A549 (cell line): ENCODE measurements at regions not wholly inside any gene's neighbourhood (a gene's known extent, or its start where the extent isn't known, plus 50 kb on each side); places are given as distances from the start of the nearest gene placed in this dataset.

Source experiments
- ATAC-seq, 2 experiments: fragments of 200-7000 bp in 1 of 2; fragments of >200 bp in 1 of 2; cut with Nextera tagmentation in 1 of 2; cut with Tn5 transposase in 1 of 2; 3 replicates each; pipeline versions ENCODE4 v1.8.0 to v1.9.1; 2018 to 2020; ENCODE audit warnings: mild to moderate bottlenecking in 1 of 2, moderate library complexity in 1 of 2
- CTCF ChIA-PET: fragments of 300-600 bp; sonication (Branson Sonifier 250); formaldehyde crosslinking; extraction: SDS; loops from one replicate; lab custom pipeline; 2021; ENCODE audit warnings: antibody characterized with exemption, inconsistent platforms; lab: Yijun Ruan, JAX
- POLR2A ChIA-PET: fragments of 350-600 bp; formaldehyde crosslinking; extraction: SDS; loops from one replicate; lab custom pipeline; 2021; ENCODE audit warnings: antibody characterized with exemption, inconsistent platforms; lab: Yijun Ruan, JAX
- DNase-seq, 2 experiments: peaks; one replicate each; pipeline versions ENCODE4 v3.0.0 to v3.0.0-alpha.2; 2011 to 2016; ENCODE audit warnings: low read depth in 1 of 2, low spot score in 1 of 2
- FAIRE-seq: peaks from 2 replicates; lab custom pipeline; 2011; peaks lifted over from hg19 to GRCh38; lab: Jason Lieb, UNC
- H3K27ac ChIP-seq, 2 experiments: fragments of >200 bp; sonication (Bioruptor Twin); formaldehyde crosslinking; 3 replicates each; pipeline ENCODE4 v1.5.1; 2016 to 2017
- H3K4me1 ChIP-seq: fragments of >200 bp; sonication (Bioruptor Twin); formaldehyde crosslinking; 3 replicates; pipeline ENCODE4 v1.6.1; 2016
- H3K4me2 ChIP-seq: fragments of >200 bp; sonication (Bioruptor Twin); formaldehyde crosslinking; 3 replicates; pipeline ENCODE4 v1.6.1; 2016
- H3K4me3 ChIP-seq: fragments of >200 bp; sonication (Bioruptor Twin); formaldehyde crosslinking; 3 replicates; pipeline ENCODE4 v1.5.1; 2016
- H3K9me3 ChIP-seq: fragments of >200 bp; sonication (Bioruptor Twin); formaldehyde crosslinking; 3 replicates; pipeline ENCODE4 v1.6.1; 2016
- BHLHE40 ChIP-seq: IDR thresholded peaks from 2 replicates; pipeline ENCODE4 v1.6.1; 2012; ENCODE audit warnings: low read depth, low read length, inconsistent platforms
- EHF ChIP-seq: fragments of 250-450 bp; sonication (Bioruptor Pico); IDR thresholded peaks from 2 replicates; pipeline ENCODE4 v1.5.0; 2020; ENCODE audit warnings: mild to moderate bottlenecking
- EHMT2 ChIP-seq: fragments of 200-600 bp; sonication (generic); IDR thresholded peaks from 2 replicates; pipeline ENCODE4 v1.6.1; 2016; ENCODE audit warnings: antibody characterized with exemption, low read depth, mild to moderate bottlenecking, moderate library complexity
- ESRRA ChIP-seq: fragments of 150-350 bp; IDR thresholded peaks from 2 replicates; pipeline ENCODE4 v1.6.1; 2014; ENCODE audit warnings: mild to moderate bottlenecking, low read length, borderline replicate concordance
- HEYL ChIP-seq: fragments of 250-450 bp; sonication (Bioruptor Pico); IDR thresholded peaks from 2 replicates; pipeline ENCODE4 v1.8.0; 2021; ENCODE audit warnings: mild to moderate bottlenecking, moderate library complexity
- JUNB ChIP-seq: fragments of >200 bp; sonication (Bioruptor Twin); formaldehyde crosslinking; IDR thresholded peaks from 2 replicates; pipeline ENCODE4 v1.6.1; 2016
- MAFK ChIP-seq: fragments of 450-650 bp; IDR thresholded peaks from 2 replicates; pipeline ENCODE4 v1.6.1; 2014; ENCODE audit not compliant: partially characterized antibody
- NFE2L2 ChIP-seq: fragments of 150-350 bp; conservative IDR thresholded peaks from 2 replicates; pipeline ENCODE4 v1.6.1; 2014; ENCODE audit warnings: low read length
- NPAS2 ChIP-seq: fragments of 250-450 bp; sonication (Bioruptor Pico); IDR thresholded peaks from 2 replicates; pipeline ENCODE4 v1.8.0; 2022; ENCODE audit warnings: mild to moderate bottlenecking, moderate library complexity, borderline replicate concordance
- PHF8 ChIP-seq: fragments of 200-600 bp; sonication (generic); IDR thresholded peaks from 2 replicates; pipeline ENCODE4 v1.6.1; 2016; ENCODE audit warnings: low read depth, mild to moderate bottlenecking, antibody characterized with exemption, moderate library complexity, borderline replicate concordance
- POLR2A ChIP-seq: IDR thresholded peaks from 2 replicates; pipeline ENCODE4 v1.6.1; 2012; ENCODE audit warnings: mild to moderate bottlenecking, low read length
- POLR2AphosphoS2 ChIP-seq: conservative IDR thresholded peaks from 2 replicates; pipeline ENCODE4 v1.6.1; 2012; ENCODE audit warnings: low read length, improper control_type of control experiment, inconsistent platforms
- RAD21 ChIP-seq, 2 experiments: fragments of >200 bp in 1 of 2; sonication (Bioruptor Twin) in 1 of 2; formaldehyde crosslinking in 1 of 2; IDR thresholded peaks in 1 of 2; conservative IDR thresholded peaks in 1 of 2; 2 replicates in 1 of 2; 3 replicates in 1 of 2; pipeline ENCODE4 v1.6.1; 2012 to 2018; ENCODE audit warnings: inconsistent platforms in 1 of 2
- RARB ChIP-seq: fragments of 250-450 bp; sonication (Bioruptor Pico); IDR thresholded peaks from 2 replicates; pipeline ENCODE4 v1.8.0; 2021; ENCODE audit warnings: mild to moderate bottlenecking, moderate library complexity
- SMC3 ChIP-seq: fragments of >200 bp; sonication (Bioruptor Twin); formaldehyde crosslinking; IDR thresholded peaks from 3 replicates; pipeline ENCODE4 v1.6.1; 2018; ENCODE audit warnings: inconsistent platforms
- ZC3H11A ChIP-seq: fragments of 450-650 bp; IDR thresholded peaks from 2 replicates; pipeline ENCODE4 v1.6.1; 2014; ENCODE audit warnings: antibody characterized with exemption, mild to moderate bottlenecking
- ZNF302 ChIP-seq: fragments of 250-450 bp; sonication (Bioruptor Pico); IDR thresholded peaks from 2 replicates; pipeline ENCODE4 v1.9.0; 2021; ENCODE audit warnings: inconsistent platforms, mild to moderate bottlenecking, moderate library complexity
- ZSCAN20 ChIP-seq: fragments of 250-450 bp; sonication (Bioruptor Pico); IDR thresholded peaks from 2 replicates; pipeline ENCODE4 v1.8.0; 2022; ENCODE audit warnings: mild to moderate bottlenecking, moderate library complexity
- WGBS: methylation state at CpG from one replicate; pipeline ENCODE4 v1.1.6; 2017; ENCODE audit errors: missing lambda C conversion rate; 5-methylcytosine and 5-hydroxymethylcytosine counted together
- TF ChIP-seq, protein P1 (sequence below): IDR thresholded peaks from 2 replicates; pipeline ENCODE4 v1.6.1; 2012
- TF ChIP-seq, protein P2 (sequence below): fragments of >200 bp; sonication (Bioruptor Twin); formaldehyde crosslinking; IDR thresholded peaks from 3 replicates; pipeline ENCODE4 v1.5.1; 2016
- TF ChIP-seq, protein P3 (sequence below): IDR thresholded peaks from 2 replicates; pipeline ENCODE4 v1.6.1; 2012; ENCODE audit warnings: low read depth, borderline replicate concordance
- TF ChIP-seq, protein P4 (sequence below): fragments of 250-450 bp; sonication (Bioruptor Pico); IDR thresholded peaks from 2 replicates; pipeline ENCODE4 v1.5.0; 2021; ENCODE audit warnings: mild to moderate bottlenecking, moderate library complexity, borderline replicate concordance
- TF ChIP-seq, protein P5 (sequence below): fragments of 150-350 bp; IDR thresholded peaks from 2 replicates; pipeline ENCODE4 v1.6.1; 2014; ENCODE audit warnings: low read depth, mild to moderate bottlenecking, low read length
- TF ChIP-seq, protein P6 (sequence below): fragments of 200-600 bp; sonication (generic); IDR thresholded peaks from 2 replicates; pipeline ENCODE4 v1.6.1; 2016; ENCODE audit warnings: antibody characterized with exemption, mild to moderate bottlenecking, moderate library complexity

DNA sequence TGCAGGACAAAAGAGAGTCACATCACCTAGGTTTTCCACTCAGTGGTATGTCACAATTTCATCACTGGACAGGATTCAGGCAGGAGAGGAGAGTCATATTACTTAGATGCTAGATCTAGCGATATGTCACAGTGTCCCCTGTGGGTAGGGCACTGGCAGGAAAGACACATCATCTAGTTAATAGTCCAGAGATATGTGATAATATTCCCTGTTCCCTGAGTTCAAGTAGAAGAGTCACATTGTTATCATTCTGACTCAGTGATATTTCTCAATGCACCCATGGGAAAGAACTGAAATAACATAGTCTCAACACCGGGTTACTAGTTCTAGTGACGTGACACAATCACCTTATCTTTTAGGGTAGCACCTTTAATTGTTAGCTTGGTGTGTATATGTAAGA, 944.0 kb upstream of the TSPY4 start (continued):
- TF ChIP-seq, protein P1, sequence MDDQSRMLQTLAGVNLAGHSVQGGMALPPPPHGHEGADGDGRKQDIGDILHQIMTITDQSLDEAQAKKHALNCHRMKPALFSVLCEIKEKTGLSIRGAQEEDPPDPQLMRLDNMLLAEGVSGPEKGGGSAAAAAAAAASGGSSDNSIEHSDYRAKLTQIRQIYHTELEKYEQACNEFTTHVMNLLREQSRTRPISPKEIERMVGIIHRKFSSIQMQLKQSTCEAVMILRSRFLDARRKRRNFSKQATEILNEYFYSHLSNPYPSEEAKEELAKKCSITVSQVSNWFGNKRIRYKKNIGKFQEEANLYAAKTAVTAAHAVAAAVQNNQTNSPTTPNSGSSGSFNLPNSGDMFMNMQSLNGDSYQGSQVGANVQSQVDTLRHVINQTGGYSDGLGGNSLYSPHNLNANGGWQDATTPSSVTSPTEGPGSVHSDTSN = no peak
- no peak for TF ChIP-seq ZSCAN20 (CRISPR knock-in tag)

DNA sequence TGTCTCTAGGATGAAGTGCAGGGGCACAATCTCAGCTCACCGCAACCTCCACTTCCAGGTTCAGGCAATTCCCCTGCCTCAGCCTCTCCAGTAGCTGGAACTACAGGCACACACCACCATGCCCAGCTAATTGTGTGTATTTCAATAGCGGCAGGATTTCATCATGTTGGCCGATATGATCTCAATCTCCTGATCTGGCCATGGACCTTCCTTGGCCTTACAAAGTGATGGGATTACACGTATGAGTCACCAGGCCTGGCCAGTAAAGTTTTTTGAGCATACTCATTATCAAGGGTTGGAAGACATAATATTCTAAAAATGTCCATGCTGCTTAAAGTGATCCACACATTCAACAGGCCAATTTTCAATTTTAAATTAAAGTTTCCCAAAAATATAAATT, 914.4 kb upstream of the TSPY4 start:
- TF ChIP-seq, protein P2, sequence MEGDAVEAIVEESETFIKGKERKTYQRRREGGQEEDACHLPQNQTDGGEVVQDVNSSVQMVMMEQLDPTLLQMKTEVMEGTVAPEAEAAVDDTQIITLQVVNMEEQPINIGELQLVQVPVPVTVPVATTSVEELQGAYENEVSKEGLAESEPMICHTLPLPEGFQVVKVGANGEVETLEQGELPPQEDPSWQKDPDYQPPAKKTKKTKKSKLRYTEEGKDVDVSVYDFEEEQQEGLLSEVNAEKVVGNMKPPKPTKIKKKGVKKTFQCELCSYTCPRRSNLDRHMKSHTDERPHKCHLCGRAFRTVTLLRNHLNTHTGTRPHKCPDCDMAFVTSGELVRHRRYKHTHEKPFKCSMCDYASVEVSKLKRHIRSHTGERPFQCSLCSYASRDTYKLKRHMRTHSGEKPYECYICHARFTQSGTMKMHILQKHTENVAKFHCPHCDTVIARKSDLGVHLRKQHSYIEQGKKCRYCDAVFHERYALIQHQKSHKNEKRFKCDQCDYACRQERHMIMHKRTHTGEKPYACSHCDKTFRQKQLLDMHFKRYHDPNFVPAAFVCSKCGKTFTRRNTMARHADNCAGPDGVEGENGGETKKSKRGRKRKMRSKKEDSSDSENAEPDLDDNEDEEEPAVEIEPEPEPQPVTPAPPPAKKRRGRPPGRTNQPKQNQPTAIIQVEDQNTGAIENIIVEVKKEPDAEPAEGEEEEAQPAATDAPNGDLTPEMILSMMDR = no peak
- no peak for TF ChIP-seq SMC3
- no peak for TF ChIP-seq POLR2AphosphoS2
- TF ChIP-seq ESRRA = no peak
- TF ChIP-seq, protein P3, sequence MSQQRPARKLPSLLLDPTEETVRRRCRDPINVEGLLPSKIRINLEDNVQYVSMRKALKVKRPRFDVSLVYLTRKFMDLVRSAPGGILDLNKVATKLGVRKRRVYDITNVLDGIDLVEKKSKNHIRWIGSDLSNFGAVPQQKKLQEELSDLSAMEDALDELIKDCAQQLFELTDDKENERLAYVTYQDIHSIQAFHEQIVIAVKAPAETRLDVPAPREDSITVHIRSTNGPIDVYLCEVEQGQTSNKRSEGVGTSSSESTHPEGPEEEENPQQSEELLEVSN = no peak
- no peak for TF ChIP-seq NPAS2 (CRISPR knock-in tag)
- no peak for TF ChIP-seq POLR2A
- WGBS = 26% methylated on average over 4 of the region's 4 CpGs

DNA sequence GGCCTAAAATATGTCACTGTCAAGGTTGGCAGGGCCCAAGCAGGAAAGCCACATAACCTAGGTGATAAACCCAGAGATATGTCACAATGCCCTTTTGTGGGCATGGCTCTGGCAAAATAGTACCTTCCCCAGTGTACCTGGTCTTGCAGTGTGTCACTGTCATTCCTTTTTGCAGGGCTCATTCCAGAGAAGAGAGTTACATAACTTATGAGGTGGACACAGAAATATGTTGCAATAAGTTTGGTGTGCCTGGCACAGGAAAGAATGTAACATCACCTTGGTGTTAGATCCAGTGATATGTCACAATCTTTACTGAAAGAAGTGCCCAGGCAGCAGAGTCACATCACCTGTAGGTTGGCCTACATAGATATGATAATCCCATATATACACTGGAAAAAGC, 910.8 kb upstream of the TSPY4 start:
- ATAC-seq = no peak
- no peak overlapping the region for H3K4me2 ChIP-seq
- FAIRE-seq = no peak
- CTCF ChIA-PET = no interaction called here
- H3K4me3 ChIP-seq = no peak overlapping the region
- no peaks in the 10 kb centered on the region for H3K4me1 ChIP-seq
- DNase-seq = no peak
- H3K27ac ChIP-seq = no peak overlapping the region
- POLR2A ChIA-PET = no interaction called here
- H3K9me3 ChIP-seq = no peaks in the 10 kb centered on the region
- TF ChIP-seq, protein P4, sequence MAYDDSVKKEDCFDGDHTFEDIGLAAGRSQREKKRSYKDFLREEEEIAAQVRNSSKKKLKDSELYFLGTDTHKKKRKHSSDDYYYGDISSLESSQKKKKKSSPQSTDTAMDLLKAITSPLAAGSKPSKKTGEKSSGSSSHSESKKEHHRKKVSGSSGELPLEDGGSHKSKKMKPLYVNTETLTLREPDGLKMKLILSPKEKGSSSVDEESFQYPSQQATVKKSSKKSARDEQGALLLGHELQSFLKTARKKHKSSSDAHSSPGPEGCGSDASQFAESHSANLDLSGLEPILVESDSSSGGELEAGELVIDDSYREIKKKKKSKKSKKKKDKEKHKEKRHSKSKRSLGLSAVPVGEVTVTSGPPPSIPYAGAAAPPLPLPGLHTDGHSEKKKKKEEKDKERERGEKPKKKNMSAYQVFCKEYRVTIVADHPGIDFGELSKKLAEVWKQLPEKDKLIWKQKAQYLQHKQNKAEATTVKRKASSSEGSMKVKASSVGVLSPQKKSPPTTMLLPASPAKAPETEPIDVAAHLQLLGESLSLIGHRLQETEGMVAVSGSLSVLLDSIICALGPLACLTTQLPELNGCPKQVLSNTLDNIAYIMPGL = no peak
- no peak for TF ChIP-seq ZNF302 (CRISPR knock-in tag)
- no peak for TF ChIP-seq HEYL (CRISPR knock-in tag)
- no peak for TF ChIP-seq ZSCAN20 (CRISPR knock-in tag)
- no peak for TF ChIP-seq EHF
- no peak for TF ChIP-seq PHF8
- TF ChIP-seq POLR2A = no peak
- TF ChIP-seq BHLHE40 = no peak
- no peak for TF ChIP-seq JUNB
- no peak for TF ChIP-seq RAD21 (conservative IDR thresholded peaks at IDR 0.05 in 1 of 2, IDR thresholded peaks at IDR 0.05 in 1 of 2)
- no peak for TF ChIP-seq ZC3H11A
- TF ChIP-seq EHMT2 = no peak
- TF ChIP-seq RARB = no peak
- TF ChIP-seq, protein P5, sequence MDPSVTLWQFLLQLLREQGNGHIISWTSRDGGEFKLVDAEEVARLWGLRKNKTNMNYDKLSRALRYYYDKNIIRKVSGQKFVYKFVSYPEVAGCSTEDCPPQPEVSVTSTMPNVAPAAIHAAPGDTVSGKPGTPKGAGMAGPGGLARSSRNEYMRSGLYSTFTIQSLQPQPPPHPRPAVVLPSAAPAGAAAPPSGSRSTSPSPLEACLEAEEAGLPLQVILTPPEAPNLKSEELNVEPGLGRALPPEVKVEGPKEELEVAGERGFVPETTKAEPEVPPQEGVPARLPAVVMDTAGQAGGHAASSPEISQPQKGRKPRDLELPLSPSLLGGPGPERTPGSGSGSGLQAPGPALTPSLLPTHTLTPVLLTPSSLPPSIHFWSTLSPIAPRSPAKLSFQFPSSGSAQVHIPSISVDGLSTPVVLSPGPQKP = no peak
- TF ChIP-seq NFE2L2 = no peak
- TF ChIP-seq MAFK = no peak
- TF ChIP-seq, protein P6, sequence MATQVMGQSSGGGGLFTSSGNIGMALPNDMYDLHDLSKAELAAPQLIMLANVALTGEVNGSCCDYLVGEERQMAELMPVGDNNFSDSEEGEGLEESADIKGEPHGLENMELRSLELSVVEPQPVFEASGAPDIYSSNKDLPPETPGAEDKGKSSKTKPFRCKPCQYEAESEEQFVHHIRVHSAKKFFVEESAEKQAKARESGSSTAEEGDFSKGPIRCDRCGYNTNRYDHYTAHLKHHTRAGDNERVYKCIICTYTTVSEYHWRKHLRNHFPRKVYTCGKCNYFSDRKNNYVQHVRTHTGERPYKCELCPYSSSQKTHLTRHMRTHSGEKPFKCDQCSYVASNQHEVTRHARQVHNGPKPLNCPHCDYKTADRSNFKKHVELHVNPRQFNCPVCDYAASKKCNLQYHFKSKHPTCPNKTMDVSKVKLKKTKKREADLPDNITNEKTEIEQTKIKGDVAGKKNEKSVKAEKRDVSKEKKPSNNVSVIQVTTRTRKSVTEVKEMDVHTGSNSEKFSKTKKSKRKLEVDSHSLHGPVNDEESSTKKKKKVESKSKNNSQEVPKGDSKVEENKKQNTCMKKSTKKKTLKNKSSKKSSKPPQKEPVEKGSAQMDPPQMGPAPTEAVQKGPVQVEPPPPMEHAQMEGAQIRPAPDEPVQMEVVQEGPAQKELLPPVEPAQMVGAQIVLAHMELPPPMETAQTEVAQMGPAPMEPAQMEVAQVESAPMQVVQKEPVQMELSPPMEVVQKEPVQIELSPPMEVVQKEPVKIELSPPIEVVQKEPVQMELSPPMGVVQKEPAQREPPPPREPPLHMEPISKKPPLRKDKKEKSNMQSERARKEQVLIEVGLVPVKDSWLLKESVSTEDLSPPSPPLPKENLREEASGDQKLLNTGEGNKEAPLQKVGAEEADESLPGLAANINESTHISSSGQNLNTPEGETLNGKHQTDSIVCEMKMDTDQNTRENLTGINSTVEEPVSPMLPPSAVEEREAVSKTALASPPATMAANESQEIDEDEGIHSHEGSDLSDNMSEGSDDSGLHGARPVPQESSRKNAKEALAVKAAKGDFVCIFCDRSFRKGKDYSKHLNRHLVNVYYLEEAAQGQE = no peak

More for the DNA sequence above, 914.4 kb upstream of the TSPY4 start:
- DNase-seq (no peak), ATAC-seq (no peak), FAIRE-seq (no peak)
- ChIA-PET CTCF (no interaction called here), POLR2A (no interaction called here)
- no peaks in the 10 kb centered on the region for H3K4me1 ChIP-seq
- no peak overlapping the region for H3K27ac ChIP-seq
- H3K4me2 ChIP-seq = no peak overlapping the region
- no peak overlapping the region for H3K4me3 ChIP-seq
- H3K9me3 ChIP-seq = no peaks in the 10 kb centered on the region
